ENCODE measurements at regions not wholly inside any gene's neighbourhood (a gene's known extent, or its start where the extent isn't known, plus 50 kb on each side); places are given as distances from the start of the nearest gene placed in this dataset.

DNA sequence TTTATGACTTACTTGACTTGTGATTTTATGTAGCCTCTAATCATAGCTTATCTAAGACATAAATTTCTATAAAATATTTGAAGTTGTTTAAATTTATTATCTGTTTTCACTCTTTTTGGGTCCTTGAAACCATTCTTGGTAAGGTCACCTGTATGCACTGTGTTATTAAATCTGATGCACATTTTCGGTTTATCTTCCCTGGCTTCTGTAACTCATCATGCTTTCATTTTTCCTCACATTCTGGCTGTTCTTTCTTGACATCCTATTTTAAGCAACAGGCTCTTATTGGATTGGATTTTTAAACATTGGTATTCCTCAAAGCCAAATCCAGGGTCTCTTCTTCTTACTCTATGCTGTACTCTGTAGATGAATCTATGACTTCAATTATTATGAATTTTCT lies 341.6 kb downstream of the TGFB2 start:
- TF ChIP-seq POLR2A (IDR thresholded peaks at IDR 0.05; ENCODE audit: extremely low read depth, insufficient read length) = no peak
- TF ChIP-seq, protein P1, sequence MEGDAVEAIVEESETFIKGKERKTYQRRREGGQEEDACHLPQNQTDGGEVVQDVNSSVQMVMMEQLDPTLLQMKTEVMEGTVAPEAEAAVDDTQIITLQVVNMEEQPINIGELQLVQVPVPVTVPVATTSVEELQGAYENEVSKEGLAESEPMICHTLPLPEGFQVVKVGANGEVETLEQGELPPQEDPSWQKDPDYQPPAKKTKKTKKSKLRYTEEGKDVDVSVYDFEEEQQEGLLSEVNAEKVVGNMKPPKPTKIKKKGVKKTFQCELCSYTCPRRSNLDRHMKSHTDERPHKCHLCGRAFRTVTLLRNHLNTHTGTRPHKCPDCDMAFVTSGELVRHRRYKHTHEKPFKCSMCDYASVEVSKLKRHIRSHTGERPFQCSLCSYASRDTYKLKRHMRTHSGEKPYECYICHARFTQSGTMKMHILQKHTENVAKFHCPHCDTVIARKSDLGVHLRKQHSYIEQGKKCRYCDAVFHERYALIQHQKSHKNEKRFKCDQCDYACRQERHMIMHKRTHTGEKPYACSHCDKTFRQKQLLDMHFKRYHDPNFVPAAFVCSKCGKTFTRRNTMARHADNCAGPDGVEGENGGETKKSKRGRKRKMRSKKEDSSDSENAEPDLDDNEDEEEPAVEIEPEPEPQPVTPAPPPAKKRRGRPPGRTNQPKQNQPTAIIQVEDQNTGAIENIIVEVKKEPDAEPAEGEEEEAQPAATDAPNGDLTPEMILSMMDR (IDR thresholded peaks at IDR 0.05; ENCODE audit: low read depth, low read length) = no peak

Measured in NB4 (cell line).